Superior temporal gyrus (tissue), 1 donor: ENCODE measurements at regions not wholly inside any gene's neighbourhood (a gene's known extent, or its start where the extent isn't known, plus 50 kb on each side); places are given as distances from the start of the nearest gene placed in this dataset.

Experiments
- DNase-seq: peaks from one replicate; pipeline ENCODE4 v3.0.0-alpha.2; 2016; ENCODE audit errors: extremely low spot score

DNA sequence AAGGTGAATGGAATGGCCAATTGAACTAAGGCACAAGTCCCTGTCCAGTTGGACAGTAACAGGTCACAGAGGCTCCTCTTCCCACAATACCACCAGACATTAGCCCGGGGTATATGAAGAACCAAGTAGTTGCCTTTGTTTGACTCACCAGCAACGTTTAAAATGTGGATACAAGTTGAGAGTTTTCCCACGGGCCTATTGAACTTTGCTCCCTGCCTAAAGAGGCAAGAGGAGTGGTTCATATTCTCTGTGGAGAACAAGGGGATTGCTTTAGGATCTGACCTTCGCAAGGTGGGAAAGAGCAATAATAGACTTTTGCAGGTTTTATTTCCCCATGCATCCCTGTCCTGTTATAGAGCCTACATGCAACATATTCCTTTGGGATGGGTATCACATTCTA lies 177.2 kb downstream of the POU4F1 start:
- no peak for DNase-seq

- no peak for DNase-seq
Measured at GRCh38 chr13:78420814-78421213, 182.5 kb downstream of the POU4F1 start.

DNA sequence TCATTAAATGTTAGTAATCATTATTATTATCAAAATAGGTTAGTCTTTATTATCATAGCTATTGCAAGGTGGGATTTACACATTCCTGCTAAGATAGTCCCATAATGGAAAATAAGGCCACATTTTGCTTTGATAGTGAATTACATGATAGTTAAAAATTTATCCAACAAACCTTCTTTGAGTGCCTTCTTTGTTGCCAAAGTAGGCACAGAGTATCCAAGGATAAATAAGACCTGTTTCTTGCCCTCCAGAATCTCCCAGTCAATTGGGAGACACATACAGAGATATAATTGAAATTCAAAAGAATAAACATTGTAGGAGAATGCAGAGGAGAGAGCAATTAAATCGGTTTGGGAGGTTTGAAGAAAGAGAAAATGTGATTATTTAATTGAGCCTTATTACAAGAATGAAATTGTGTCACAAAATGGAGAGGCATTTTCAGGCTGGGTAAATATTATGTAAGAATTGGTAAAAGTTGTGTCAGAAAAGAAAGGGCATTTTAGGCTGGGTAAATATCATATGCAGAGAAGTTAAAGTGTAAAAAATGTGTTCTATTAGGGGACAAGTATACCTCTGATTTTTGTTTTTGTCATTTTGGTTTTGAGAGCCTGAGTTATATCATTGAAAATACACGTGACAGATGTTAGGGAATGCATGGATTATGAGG lies 189.3 kb downstream of the POU4F1 start:
- DNase-seq = no peak

GRCh38 chr13:78410847-78411246 lies 192.5 kb downstream of the POU4F1 start:
- no peak for DNase-seq

DNA sequence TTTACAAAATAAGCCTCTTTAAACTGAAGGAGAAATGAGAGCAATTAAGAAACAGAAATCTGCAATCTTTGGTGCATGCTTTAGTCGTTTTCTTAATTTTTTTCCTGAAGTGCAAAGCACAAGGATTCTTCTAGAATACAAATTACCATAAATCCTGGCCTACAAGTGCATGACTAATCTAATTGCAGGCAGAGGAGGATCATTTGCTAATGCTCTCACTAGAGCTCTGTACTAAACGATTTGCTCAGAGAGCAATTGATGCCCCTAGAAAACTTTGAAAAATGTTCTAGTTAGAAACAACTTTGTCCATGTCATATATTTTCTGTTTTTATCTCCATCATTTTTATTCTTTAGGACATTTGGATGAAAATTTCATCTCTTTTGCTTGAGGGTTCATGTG lies 193.2 kb downstream of the POU4F1 start:
- DNase-seq = no peak

GRCh38 chr13:78409172-78409571 lies 194.2 kb downstream of the POU4F1 start:
- DNase-seq = no peak

GRCh38 chr13:78404846-78405360 lies 198.4 kb downstream of the POU4F1 start:
- DNase-seq = no peak

DNA sequence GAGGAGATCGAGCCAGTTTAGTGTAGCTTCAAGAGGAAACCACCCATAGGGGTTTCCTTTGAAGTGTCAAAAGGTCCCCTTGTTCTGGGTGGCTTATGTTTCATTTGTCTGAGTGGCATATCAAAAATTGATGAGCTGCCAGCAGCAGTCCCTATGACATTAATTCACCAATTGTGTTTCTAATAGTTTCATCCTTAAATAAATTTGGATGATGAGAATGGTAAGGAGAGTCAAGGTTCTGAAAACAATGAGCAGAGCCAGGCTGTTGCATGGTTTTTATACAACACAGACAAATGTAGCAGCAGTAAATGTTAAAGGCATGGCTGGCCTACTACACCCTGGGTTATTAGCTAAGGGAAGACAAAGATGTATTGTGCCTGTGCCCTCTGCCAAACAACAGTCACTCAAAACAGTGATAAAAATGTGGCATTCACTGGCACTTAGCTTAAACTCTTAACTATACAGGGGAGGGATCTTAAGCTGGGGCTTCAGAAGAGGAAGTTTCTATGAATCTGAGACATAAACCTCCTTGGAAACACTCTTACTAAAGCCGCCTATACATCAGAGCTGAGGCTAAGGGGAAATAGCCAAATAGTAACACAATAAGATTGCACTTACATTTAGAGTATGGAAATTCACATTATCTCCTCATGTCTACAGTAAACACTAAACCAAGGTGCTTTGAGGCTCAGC lies 200.5 kb downstream of the POU4F1 start:
- no peak for DNase-seq

- no peak for DNase-seq
Measured at GRCh38 chr13:78401873-78402707, 201.3 kb downstream of the POU4F1 start.

DNA sequence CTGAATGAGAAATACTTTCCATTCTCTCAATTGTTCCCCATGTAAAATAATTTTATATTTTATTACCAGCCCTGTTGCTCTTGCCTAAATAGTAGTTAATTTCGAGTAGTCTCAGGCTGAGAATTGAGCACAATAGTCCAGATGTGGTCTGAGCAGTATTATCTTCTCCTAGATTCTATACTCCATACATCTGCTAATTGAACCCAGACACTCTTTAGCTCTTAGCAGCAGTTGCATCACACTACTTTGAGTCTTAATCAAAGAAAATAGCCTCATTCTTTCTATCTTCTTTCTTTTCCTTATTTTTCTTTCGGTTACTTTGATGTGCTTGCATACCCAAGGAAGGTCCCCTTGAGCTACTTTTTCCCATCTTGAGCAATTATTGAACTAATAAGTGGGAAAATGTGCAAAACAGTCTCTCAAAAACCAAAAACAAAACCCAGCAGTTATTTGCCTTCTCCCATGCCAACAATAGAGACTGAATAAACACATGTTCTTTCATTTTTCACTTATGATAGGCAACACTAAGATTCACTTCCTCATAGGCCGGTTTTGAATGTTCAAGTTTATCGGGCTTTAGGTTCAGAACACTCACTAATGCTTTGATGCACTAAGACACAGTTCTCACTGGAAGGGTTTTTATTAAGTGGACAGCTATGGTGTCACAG lies 204.5 kb downstream of the POU4F1 start:
- no peak for DNase-seq

- DNase-seq = no peak
Measured at GRCh38 chr13:78393286-78394142, 209.8 kb downstream of the POU4F1 start.

DNA sequence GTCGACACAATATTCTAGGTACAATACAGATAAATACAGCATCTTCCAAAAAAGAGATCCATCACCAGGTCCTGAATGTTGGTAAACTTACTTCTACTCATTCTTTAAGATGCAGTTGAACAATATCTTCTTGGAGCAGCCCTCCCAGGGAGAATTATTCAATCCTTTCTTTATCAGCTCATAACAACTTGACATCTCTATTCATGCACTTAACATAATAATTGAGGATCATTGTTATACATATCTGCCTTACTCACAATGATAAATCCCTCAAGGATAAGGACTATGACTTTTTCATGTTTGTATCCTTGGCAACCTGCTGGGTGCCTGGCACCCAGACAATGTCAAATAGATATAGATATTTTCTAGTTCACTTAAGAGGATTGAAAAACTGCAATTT lies 219.5 kb downstream of the POU4F1 start:
- DNase-seq = no peak

DNA sequence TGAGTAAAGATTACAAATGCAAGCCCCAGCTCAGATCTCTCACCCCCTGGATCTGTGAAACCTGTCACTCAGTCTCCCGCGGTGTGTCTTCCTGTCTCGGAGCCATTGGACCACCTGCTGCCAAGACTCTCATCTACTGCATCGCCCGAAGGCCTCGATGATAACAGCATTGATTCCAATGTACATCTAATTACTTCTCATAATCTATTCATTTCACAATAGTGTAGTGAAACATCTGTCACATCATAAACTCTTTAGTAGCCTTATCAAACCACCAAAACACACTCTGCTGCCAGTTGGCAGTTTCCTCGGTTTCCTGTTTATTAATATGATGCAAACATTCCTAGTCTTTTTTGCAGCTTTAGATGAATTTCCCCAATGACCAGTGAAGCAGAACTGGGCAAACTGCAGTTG lies 220.3 kb downstream of the POU4F1 start:
- no peak for DNase-seq

GRCh38 chr13:78382491-78382890 lies 220.9 kb downstream of the POU4F1 start:
- no peak for DNase-seq

- DNase-seq = no peak
Measured at GRCh38 chr13:78376822-78377221, 226.5 kb downstream of the POU4F1 start.

DNA sequence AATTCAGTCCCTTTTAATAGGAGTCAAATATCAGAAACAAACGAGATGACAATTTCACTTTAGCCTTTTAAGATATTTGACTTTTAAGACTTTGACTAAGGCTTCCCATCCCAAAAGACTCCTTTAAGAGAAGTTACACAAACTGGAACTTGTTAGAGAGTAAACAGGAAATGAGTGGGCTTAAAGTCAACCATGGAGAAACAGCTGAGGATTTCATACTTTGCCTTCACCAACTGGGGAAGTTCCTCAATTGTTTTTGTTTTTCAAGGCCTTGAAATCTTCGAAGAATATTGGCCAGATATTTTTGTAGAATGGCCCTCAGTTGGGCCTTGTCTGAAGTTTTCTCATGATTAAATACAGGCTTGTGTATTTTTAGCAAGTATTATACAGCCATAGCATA lies 227.3 kb downstream of the POU4F1 start:
- no peak for DNase-seq

DNA sequence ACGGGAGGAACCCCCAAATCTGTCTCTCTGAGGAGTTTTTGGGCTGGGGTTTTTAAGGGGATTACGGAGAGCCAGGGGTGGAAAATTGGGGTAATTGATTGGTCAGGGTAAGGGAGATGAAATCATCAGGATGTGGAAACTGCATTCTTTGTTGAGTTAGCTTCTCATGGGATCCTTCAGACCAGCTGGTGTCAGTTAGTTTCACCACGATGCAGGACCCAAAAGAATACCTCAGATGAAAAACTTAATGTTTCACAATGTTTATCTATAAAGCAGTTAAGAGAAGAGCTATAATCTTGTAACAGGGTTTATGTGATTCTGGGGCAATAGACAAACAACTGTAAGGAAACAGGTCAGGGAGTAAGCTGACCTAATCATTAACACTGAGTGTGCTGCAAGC lies 230.8 kb downstream of the POU4F1 start:
- DNase-seq = no peak

GRCh38 chr13:78370231-78370630 lies 233.1 kb downstream of the POU4F1 start:
- DNase-seq = no peak

DNA sequence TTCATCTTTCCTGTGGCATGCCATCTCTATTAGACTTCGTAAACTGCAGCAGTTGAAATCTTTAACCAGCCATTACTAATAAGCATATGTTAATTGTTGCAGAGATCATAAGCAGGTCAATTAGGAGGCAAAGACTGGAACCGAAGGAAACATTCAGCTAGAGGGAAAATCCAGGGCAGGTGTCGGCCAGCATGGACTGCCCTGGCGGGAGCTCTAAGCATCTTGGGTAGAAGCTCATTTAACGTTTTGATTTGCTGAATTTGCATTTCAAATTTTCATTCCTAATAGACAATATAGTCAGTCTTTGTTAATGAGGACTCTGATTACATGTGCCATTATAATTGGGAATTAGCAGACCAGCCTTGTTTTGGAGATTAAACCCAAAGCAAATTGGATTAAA lies 238.6 kb downstream of the POU4F1 start:
- DNase-seq = no peak

- DNase-seq = no peak
Measured at GRCh38 chr13:78341032-78341431, 262.3 kb downstream of the POU4F1 start.

DNA sequence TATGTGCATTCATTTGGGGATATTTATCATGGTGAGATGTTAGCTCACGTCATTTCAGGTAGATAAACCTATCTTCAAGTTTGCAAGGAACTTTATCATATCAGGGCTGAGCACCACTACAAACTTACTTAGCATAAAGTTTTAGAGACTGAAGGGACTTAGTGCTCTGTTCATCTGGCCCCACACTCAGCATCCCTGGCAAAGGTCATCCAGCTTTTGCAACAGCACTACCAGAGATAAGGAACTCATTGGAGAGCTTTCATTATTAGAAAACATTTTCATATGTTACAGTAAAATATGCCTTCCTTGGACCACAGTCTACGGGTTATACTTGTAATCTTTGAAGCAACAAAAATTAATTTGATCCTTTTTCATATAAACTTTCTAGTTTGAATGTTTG lies 263.4 kb downstream of the POU4F1 start:
- no peak for DNase-seq
